ENCODE measurements at regions not wholly inside any gene's neighbourhood (a gene's known extent, or its start where the extent isn't known, plus 50 kb on each side); places are given as distances from the start of the nearest gene placed in this dataset.
A peak's percentile ranks its signal among the peaks of the same experiment; 100 is the strongest.

DNA sequence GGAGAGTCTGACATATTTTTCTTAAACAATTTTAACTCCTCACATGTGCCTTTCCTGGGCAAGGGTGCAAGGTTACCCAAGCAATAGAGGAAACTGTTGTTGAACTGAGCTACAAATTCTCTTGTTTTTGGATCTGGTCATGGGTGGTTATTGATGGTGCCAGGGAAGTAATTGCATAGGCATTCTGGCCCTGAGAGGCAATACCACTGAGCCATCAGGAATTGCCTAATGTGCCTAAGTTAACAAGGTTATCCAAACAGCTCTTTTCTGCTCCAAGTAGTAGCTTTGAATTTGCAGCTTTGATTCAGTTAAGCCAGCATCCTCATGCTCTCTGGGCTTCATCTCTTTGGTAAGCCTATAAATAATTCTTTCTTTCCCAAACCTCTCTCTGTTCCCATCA lies 266.0 kb upstream of the BTBD3 start:
- H3K4me3 ChIP-seq (ENCODE audit: low read length), result no peak overlapping the region
- no peak for DNase-seq (ENCODE audit: low read depth, low spot score)

DNA sequence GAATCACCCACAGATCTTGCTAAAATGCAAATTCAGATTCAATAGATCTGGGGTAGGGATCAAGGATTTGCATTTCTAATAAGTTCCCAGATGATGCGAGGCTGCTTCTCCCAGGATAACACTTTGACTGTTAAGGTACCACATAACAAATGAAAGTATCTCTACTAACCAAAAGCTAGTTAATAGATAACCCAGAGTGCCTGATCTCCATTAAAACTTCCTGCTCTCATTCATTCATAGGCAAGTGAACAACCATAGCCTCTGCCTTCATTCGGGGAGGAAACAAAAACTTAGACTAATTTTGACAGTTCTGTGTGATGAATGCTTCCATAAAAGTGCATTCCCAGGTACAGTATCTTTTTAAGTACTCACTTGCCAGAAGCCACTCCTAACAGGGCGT lies 265.6 kb upstream of the BTBD3 start:
- H3K4me3 ChIP-seq (ENCODE audit: low read length), result no peak overlapping the region
- no peak for DNase-seq (ENCODE audit: low read depth, low spot score)

DNA sequence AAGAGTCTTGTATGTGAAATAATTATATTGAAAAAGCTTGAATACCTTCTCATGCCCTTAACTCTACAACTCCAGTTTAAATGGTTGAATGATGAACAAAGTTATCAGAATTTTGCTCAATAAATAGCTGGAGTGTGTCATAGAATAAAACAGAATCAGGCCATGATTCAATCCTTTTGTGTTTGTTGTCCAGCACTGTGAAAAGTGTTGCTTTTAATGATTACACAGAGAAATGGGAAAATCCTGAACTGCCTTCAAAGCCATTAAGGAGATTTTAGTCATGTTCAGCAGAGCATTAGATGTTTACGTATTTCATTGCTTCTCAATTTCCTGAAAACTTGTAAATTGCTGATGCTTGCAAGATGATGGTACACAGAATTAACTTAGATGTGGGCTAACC lies 262.9 kb upstream of the BTBD3 start:
- DNase-seq (ENCODE audit: low read depth, low spot score), result no peak
- H3K4me3 ChIP-seq (ENCODE audit: low read length), result no peak overlapping the region

DNA sequence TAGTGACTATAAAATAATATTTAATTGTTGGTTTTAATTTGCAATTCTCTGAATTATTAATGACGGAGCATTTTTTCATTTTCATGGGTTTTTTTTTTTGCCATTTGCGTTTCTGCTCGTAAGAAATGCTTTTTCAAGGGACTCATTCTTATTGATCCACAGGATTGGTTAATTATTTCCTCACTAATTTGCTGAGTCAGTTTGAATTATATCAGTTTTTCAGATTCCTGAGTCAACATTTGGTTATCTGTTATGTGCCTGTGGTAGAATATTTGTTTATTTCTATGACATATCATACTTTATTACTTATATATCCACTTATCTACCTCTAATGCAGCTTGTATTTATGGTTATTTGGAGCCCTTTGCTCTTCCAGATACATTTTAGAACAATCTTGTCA lies 257.0 kb upstream of the BTBD3 start:
- no peak overlapping the region for H3K4me3 ChIP-seq (ENCODE audit: low read length)
- no peak for DNase-seq (ENCODE audit: low read depth, low spot score)

DNA sequence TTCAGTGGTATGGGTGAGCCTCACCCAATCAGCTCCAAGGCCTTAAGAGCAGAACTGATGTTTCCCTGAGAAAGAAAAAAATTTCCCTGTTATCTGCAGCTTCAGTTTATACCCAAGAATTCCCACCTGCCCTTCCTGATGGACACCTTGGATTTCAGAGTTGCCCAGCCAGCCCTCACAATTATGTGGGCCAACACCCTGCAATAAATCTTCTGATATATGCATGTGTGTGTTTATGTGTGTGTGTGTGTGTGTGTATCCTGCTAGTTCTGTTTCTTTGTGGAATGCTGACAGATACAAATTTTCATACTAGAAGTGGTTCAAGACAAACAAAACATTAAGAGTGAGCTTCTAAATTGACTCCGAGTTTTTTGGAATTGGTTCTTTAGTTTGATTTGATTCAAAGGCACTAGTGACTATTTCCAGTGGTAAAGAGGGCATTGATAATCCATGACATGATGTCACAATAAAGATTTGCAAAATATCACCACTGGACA lies 246.6 kb upstream of the BTBD3 start:
- no peak for DNase-seq (ENCODE audit: low read depth, low spot score)
- H3K4me3 ChIP-seq (ENCODE audit: low read length), result no peak overlapping the region

DNA sequence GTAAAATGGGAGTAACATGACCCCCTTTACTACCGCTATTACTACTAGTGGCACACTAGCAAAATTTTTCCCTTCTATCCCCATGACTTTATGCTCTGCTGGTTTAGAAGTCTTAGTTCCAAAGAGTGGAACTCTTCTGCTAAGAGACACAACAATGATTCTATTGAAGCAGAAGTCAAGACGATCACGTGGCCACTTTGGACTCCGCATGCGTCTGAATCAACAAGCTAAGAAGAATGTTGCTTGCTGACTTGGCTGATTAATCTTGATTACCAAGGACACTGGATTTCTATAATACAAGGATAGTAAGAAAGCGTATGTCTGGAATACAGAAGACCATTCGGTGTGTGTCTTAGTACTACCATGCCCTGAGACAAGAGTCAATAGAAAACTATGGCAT lies 244.7 kb upstream of the BTBD3 start:
- H3K4me3 ChIP-seq (ENCODE audit: low read length), result no peak overlapping the region
- no peak for DNase-seq (ENCODE audit: low read depth, low spot score)

DNA sequence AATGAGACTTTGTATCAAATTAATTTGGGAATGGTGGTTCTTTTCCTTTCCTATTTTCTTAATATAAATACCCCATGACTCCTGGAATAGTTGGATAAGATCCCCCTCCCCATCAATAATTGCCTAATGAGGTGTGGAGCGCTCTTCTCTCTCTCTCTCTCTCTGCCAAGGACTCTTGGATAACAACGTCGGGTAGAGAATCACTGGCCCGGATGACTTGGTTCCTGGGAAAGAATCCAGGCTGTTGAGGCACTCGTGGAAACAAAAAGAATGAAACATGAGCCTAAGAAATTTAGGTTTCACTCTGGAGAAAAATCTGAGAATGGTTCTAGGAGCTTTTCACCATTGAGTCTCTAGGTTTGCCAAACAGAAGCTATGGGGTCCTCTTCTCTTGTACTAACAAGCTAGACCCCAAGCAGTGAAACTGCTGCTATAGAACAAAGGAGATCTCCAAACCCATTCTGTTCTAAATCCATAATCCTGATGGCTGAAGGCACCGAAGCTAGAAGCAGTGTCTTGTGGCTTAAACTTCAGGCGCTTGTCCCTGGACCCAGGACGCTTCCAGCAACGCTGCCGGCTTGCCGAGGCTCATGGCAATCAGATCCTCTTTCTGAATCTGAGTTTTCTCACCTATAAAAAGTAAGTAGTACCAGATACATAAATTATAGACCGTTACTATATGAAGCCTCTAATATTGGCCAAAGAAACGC lies 241.6 kb upstream of the BTBD3 start:
- no peak for DNase-seq (ENCODE audit: low read depth, low spot score)
- no peak overlapping the region for H3K4me3 ChIP-seq (ENCODE audit: low read length)

DNA sequence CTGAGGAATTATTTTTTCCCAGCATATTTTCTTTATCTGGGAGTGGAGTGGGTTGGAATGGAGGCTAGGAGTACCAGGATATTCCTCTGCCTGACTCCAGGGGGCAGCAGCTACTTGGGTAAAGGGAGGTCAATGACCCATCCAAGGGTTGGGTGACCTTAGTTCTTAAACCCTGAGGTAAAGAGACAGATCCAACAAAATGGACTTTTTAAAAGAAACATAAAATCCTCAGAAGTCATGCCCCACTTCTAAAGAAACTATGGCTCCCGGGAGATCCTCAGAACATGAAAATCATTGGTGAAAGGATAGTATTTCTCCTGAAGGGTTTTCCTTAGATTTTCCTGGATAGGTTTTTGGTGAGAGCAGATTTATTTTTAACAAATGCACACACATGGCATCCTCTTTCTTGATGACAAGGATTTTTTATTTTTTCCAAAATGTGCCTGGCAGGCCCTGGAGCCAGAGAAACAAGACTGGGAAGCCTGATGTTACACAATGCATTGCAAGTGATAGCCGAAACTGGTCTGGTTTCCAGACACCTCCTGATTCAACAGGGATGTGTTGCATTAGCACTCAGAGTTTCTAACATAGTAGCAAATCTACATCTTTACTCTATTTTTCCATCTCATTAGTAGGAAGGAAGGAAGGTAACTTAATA lies 240.9 kb upstream of the BTBD3 start:
- no peak overlapping the region for H3K4me3 ChIP-seq (ENCODE audit: low read length)
- peak; percentile 10 for DNase-seq (ENCODE audit: low read depth, low spot score)

DNA sequence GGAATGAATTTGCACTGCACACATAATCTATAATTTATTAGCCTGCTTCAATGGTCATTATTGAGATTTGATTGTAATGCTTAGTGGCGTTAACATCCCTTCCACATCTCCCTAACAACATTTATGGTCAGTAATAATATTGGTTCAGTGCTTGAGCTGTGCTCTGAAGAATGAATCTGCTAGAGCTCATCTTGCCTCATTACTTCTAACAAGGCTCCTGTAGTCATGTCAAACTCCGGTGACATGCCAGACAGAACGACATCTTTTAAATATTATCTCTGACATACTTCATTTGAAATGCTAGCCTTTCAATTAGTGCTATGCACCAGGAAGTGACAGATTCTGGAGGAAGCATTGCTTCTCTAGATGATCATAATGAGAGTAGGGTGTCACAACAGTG lies 240.3 kb upstream of the BTBD3 start:
- DNase-seq (ENCODE audit: low read depth, low spot score), result no peak

DNA sequence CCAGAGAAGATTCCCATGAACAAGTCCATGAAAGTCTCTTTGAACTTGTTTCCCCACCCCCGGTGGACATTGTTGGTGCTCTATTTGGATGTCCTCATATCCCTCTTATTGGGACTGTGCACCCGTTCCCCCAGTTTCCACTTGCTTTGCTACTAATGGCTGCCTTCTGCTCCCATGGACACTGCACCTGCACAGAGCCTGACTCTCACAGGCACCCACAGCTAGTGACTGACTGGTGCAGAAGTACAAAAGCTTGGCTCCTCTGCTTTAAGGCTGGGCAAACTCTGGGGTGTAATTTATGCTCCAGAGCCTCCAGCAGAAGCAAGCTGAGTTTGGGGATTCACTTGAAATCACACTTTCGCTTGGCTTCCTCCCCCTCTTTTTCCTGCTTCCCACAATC lies 239.9 kb upstream of the BTBD3 start:
- no peak overlapping the region for H3K4me3 ChIP-seq (ENCODE audit: low read length)
- DNase-seq (ENCODE audit: low read depth, low spot score), result no peak

More for the DNA sequence above, 240.3 kb upstream of the BTBD3 start:
- no peak overlapping the region for H3K4me3 ChIP-seq (ENCODE audit: low read length)

DNA sequence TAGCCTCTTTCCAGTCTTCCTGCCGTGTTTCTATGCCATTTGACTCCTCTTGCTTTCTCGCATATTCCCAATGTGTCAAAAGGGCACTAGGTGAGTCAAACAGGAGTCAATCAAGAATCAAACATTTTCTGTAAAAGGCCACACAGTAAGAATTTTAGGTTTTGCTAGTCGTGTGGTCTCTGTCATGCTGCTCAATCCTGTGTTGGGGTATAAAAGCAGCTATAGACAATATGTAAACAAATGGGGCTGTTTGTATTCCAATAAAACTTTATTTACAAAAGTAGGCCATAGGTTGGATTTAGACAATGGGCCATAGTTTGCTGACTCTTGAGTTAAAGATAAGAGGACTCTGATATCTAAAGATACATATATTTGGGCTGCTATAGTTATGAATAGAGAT lies 235.4 kb upstream of the BTBD3 start:
- H3K4me3 ChIP-seq (ENCODE audit: low read length), result no peak overlapping the region
- no peak for DNase-seq (ENCODE audit: low read depth, low spot score)

DNA sequence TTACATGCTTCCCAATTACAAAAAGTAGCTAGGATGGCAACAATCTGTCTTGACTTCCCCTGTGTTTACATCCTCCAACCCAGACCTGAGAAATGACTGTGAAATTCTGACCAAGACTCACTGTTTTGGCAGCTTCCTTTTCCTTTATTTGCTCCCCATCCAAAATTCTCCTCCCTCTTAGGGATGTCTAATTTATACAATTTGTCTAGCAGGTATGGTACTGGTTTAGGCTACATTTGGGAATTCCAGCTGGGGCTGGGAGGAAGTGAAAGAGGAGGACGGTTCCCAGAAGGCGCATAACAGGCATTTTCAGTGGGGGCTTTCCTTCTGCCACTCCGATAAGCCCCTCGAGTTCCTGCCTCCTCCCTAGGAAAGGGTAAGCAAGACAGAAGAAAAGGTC lies 231.5 kb upstream of the BTBD3 start:
- H3K4me3 ChIP-seq (ENCODE audit: low read length), result no peak overlapping the region
- DNase-seq (ENCODE audit: low read depth, low spot score), result no peak

DNA sequence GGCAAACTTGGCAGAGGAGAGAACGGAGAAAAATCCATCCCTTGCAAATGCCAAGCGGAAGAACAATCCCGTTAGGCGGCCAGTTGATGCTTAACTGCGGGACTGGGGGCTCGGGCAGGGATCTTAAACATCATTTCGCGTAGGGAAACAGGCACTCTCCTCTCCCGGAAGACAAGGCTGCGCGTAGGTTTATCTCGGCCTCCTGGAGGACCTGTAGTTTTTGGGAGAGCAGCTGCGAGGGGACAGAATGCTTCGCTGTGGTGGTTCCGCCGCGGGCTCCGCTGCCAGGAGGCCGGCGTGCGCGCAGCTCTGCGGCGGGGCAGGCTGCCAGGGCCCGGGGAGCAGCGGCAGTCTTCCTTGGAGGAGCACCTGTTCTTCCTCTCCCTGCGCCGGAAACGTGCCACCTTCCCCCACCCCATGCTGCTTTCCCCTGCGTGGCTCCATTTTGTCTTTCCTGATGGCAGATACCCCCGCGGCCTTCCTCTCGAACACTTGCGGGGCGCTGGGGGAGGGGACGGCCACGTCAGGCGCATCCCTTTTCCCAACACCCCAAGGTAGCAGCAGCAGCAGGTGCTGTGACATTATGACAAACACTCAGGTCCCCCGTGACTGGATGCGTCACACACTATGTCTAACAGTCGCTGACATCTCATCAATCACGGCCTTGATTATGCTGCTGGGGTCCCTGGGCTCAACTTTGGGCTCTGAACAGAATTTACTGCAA lies 230.7 kb upstream of the BTBD3 start:
- no peak for DNase-seq (ENCODE audit: low read depth, low spot score)
- no peak overlapping the region for H3K4me3 ChIP-seq (ENCODE audit: low read length)

DNA sequence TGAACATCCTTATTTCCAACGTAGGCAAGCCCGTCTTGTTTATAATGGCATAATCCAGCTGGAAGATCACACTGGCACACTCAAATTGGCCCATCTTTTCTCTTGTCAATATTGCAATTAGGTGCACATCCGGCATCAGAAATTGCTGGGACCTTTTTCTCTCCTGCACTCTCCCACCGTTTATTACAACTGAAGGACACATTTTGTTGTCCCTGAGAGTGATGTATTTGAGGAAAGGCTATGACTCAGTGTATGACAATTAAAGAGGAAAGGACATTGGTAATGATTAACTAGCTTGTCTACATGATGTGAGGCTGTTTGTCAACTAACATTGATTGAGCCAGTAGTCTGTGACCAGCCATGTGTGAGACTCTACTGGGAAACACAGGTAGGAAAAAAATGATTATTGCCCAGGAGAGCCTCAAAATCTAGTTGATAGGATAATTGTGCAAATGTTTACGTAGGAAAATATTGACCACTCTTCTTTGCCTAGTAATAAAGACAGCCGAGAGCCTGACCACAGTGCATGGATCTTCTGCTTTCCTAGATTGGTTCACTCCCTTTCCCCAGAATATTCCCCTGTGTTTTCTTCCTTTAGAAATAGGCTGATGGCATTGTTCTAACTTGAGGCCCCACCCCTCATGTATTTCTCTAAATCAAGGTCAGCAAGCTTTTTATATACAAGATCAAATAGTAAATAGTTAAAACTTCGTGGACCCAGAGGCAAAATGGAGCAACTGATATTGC lies 230.0 kb upstream of the BTBD3 start:
- no peak overlapping the region for H3K4me3 ChIP-seq (ENCODE audit: low read length)
- DNase-seq (ENCODE audit: low read depth, low spot score), result no peak

DNA sequence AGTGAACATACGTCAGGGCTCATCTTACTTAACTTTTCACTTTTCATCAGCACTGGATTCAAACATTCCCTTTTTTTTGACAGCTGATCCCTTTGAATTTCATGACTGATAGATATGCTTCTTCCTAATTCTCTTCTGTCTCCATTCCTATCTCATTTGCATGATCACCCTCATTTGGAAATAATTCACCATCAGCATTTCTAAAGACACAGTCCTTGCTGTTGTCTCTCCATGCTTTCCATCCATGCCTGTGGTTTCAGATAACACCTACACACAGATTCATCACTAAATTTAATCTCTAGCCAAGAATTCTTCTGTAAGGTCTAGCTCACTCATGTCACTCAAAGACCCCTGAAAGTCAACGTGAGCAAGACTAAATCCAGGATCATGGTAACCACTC lies 228.4 kb upstream of the BTBD3 start:
- no peak for DNase-seq (ENCODE audit: low read depth, low spot score)
- no peak overlapping the region for H3K4me3 ChIP-seq (ENCODE audit: low read length)

DNA sequence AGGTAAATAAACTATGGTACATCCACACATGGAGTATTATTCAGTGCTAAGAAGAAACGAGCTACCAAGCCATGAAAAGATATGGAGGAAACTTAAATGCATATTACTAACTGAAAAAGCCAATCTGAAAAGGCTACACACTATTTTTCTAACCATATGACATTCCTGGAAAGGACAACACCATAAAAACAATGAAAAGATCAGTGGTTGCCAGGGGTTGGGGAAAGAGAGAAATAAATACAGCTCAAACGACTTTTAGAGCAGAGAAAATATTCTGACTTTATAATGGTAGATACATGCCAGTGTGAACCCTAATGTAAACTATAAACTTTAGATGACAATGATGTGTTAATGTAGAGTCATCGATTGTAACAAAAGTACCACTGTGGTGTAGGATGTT lies 225.9 kb upstream of the BTBD3 start:
- no peak overlapping the region for H3K4me3 ChIP-seq (ENCODE audit: low read length)
- no peak for DNase-seq (ENCODE audit: low read depth, low spot score)

DNA sequence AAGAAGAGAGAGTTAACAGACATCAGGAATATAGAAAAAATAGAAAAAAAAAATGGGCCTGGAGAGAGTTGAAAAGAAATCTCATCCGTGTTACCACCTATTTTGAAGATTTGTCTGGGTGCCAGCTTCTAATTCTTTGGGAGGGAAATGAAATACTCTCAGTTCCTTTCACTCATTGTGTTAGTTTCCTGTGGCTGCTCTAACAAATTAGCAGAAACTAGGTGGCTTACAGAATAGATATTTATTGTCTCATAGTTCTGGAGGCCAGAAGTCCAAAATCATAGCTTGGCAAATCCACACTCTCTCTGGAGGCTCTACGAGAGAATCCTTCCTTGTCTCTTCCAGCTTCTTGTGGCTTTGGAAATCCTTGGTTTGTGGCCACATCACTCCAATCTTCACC lies 225.1 kb upstream of the BTBD3 start:
- no peak overlapping the region for H3K4me3 ChIP-seq (ENCODE audit: low read length)
- DNase-seq (ENCODE audit: low read depth, low spot score), result no peak

DNA sequence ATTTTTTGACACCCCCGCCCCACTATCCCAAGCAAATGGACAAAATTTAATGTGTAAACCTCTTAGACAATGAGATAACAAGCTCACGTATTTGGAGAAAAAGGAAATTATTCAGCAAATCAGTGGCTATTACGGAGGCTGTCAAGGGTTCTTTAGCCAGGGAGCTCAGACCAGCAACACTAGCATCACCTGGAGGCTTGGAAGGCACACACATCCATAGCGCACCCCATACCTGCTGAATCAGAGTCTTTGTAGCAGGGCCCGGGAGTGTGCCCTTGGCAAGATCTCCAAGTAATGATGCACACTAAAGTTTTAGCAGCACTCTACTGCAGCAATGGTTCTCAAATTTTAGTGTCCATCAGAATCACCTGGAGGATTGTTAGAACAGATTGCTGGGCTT lies 223.2 kb upstream of the BTBD3 start:
- no peak for DNase-seq (ENCODE audit: low read depth, low spot score)
- H3K4me3 ChIP-seq (ENCODE audit: low read length), result no peak overlapping the region

DNA sequence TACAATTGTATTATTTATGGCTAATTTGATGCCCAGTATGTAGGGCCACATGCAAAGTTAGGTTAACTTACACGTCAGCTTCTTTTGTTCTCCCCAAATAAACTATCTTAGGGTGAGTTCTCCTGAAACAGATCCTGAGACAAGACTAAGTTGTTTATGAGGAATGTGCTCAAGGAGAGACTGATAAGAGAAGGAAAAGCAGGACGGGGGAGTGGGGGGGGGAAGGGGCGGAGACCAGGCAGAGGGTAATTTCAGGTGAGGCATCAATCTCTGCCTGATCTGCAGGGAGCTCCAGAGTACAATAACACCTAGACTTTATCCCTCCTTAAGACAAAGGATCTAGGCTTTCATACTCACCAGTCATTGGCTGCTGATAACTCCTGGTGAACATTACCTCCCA lies 220.6 kb upstream of the BTBD3 start:
- no peak overlapping the region for H3K4me3 ChIP-seq (ENCODE audit: low read length)
- no peak for DNase-seq (ENCODE audit: low read depth, low spot score)

DNA sequence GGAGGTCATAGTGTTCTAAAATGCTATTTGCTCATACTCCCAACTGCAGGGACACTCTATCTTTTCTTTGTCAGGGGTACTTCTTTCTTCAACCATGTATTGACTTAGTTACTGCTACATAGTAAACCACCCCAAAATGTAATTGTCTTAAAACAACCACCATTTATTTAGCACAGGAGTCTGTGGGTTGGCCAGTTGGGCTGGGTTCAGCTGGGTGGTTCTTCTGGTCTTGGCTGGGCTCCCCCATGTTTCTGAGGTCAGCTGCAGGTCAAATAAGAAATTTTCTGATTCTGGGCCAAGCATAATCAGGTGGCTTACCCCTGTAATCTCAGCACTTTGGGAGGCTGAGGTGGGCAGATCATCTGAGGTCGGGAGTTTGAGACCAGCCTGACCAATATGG lies 220.0 kb upstream of the BTBD3 start:
- H3K4me3 ChIP-seq (ENCODE audit: low read length), result no peak overlapping the region
- DNase-seq (ENCODE audit: low read depth, low spot score), result no peak
